ENCODE measurements at regions not wholly inside any gene's neighbourhood (a gene's known extent, or its start where the extent isn't known, plus 50 kb on each side); places are given as distances from the start of the nearest gene placed in this dataset.

DNA sequence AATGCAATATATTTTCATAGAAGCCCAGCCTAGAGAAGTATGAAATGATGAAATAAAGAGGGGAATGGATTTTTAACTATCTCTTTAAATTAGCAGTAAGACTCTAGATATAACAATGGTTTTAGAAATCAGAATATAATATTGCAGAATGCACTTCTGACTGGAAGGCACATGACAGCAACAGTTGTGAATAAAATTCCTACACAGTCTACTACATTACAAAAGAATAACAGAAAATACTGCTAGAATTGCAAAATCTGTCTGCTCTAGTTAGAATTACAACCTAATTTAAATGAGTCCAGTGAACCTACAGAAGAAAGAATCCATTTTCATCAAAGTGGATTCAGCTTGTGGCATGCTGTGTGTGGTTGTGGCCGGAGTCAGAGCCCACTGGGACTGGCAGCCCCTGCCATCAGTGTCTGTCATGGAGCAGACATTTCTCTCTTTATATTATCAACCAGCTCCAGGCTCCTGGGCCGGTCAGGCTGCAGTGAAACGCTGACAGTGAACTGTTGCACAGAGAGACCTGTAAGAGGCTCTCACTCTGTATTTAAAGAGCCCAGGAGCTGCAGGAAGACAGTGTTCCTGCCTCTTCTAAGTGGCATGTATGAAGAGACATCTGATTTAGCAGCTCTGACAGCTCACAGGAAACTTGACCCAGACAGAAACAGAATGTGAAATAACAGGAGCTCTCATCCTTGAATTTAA, 1523.8 kb upstream of the CADM2 start:
- no peak overlapping the region for H2AFZ ChIP-seq (ENCODE audit: low read depth)
- H3K4me2 ChIP-seq: no peak overlapping the region
- H3K4me3 ChIP-seq (IDR thresholded peaks at IDR 0.05; ENCODE audit: insufficient read depth, low read depth, low read length): no peak overlapping the region

DNA sequence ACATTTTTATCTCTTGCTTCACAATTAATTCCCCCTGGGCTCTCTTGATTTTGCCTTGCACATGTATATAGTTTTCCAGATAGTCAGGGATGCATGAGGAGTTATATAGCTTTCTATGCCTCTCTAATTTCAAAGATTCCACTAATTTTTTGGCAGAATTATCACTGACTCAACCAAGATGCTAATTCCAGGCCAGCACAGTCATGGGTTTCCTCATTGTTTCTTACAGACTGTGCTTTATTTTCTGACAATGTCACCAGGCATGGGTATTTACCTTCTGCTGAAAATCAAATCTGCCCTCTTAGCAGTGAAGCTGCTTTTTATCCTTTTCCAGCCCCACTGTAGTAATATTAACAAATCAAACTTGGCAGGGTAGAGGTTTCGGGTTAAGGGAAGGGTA, 1520.6 kb upstream of the CADM2 start:
- no peak for TF ChIP-seq CTCF (conservative IDR thresholded peaks at IDR 0.05; ENCODE audit: low read depth, low read length)
- Histone ChIP-seq H3K9ac (no peak overlapping the region), H3K27ac (no peak overlapping the region), H3K4me1 (ENCODE audit: low read depth, poor library complexity, severe bottlenecking) (no peaks in the 10 kb centered on the region), H3K36me3 (ENCODE audit: insufficient read depth) (no peaks in the 10 kb centered on the region), H3K4me2 (no peak overlapping the region), H3K27me3 (ENCODE audit: insufficient read depth, low read depth) (no peaks in the 10 kb centered on the region), H4K20me1 (ENCODE audit: insufficient read depth) (no peaks in the 10 kb centered on the region), H3K4me3 (IDR thresholded peaks at IDR 0.05; ENCODE audit: insufficient read depth, low read depth, low read length) (no peak overlapping the region), H3K79me2 (ENCODE audit: insufficient read depth, low read depth) (no peaks in the 10 kb centered on the region), H2AFZ (ENCODE audit: low read depth) (no peak overlapping the region)

More for the DNA sequence above, 1523.8 kb upstream of the CADM2 start:
- Histone ChIP-seq H3K36me3 (ENCODE audit: insufficient read depth) (no peaks in the 10 kb centered on the region), H3K27me3 (ENCODE audit: insufficient read depth, low read depth) (no peaks in the 10 kb centered on the region), H3K27ac (no peak overlapping the region), H4K20me1 (ENCODE audit: insufficient read depth) (no peaks in the 10 kb centered on the region), H3K9ac (no peak overlapping the region), H3K4me1 (ENCODE audit: low read depth, poor library complexity, severe bottlenecking) (no peaks in the 10 kb centered on the region), H3K79me2 (ENCODE audit: insufficient read depth, low read depth) (no peaks in the 10 kb centered on the region)
- no peak for TF ChIP-seq CTCF (conservative IDR thresholded peaks at IDR 0.05; ENCODE audit: low read depth, low read length)

DNA sequence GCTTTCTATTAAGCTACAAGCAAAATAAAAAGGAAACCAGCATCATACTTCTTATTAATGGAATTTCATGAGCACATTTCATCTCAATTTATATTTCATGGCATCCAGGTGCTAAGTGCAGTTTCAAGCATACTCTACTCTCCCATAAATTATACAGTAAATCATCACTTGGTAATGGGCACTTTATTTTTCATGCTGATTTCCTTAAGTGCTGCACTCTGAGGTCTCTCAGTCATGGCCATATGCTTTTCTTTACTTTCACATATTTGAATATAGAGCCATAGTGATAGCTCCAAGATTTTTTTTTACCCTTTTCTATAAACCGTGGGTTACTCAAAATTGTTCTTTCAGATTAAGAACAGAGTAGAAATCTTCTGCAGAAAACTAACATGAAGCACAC, 1505.7 kb upstream of the CADM2 start:
- no peak overlapping the region for H3K4me3 ChIP-seq (IDR thresholded peaks at IDR 0.05; ENCODE audit: insufficient read depth, low read depth, low read length)
- H4K20me1 ChIP-seq (ENCODE audit: insufficient read depth): no peaks in the 10 kb centered on the region
- H3K79me2 ChIP-seq (ENCODE audit: insufficient read depth, low read depth): no peaks in the 10 kb centered on the region
- no peaks in the 10 kb centered on the region for H3K4me1 ChIP-seq (ENCODE audit: low read depth, poor library complexity, severe bottlenecking)
- no peak for TF ChIP-seq CTCF (conservative IDR thresholded peaks at IDR 0.05; ENCODE audit: low read depth, low read length)
- no peak overlapping the region for H3K9ac ChIP-seq
- no peaks in the 10 kb centered on the region for H3K36me3 ChIP-seq (ENCODE audit: insufficient read depth)
- no peaks in the 10 kb centered on the region for H3K27me3 ChIP-seq (ENCODE audit: insufficient read depth, low read depth)
- H3K4me2 ChIP-seq: no peak overlapping the region
- H2AFZ ChIP-seq (ENCODE audit: low read depth): no peak overlapping the region
- no peak overlapping the region for H3K27ac ChIP-seq

DNA sequence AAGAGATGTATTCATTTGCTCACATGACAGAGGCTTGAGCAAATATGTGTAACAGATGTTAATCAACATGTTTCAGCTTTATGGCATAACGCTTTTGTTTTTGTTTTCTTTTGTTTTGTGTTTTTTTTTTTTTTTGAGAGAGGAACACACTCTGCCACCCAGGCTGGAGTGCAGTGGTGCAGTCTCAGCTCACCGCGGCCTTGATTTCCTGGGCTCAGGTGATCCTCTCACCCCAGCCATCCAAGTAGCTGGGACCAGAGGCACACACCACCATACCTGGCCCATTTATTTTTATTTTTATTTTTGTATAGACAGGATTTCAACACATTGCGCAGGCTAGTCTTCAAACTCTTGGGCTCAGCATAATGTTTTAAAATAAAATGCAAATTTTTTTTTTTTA, 1504.4 kb upstream of the CADM2 start:
- H4K20me1 ChIP-seq (ENCODE audit: insufficient read depth): no peaks in the 10 kb centered on the region
- no peak for TF ChIP-seq CTCF (conservative IDR thresholded peaks at IDR 0.05; ENCODE audit: low read depth, low read length)
- no peaks in the 10 kb centered on the region for H3K79me2 ChIP-seq (ENCODE audit: insufficient read depth, low read depth)
- no peak overlapping the region for H3K27ac ChIP-seq
- H3K36me3 ChIP-seq (ENCODE audit: insufficient read depth): no peaks in the 10 kb centered on the region
- no peak overlapping the region for H3K4me2 ChIP-seq
- H3K27me3 ChIP-seq (ENCODE audit: insufficient read depth, low read depth): no peaks in the 10 kb centered on the region
- H3K4me1 ChIP-seq (ENCODE audit: low read depth, poor library complexity, severe bottlenecking): no peaks in the 10 kb centered on the region
- H3K9ac ChIP-seq: no peak overlapping the region
- no peak overlapping the region for H2AFZ ChIP-seq (ENCODE audit: low read depth)
- H3K4me3 ChIP-seq (IDR thresholded peaks at IDR 0.05; ENCODE audit: insufficient read depth, low read depth, low read length): no peak overlapping the region
